ENCODE measurements at regions not wholly inside any gene's neighbourhood (a gene's known extent, or its start where the extent isn't known, plus 50 kb on each side); places are given as distances from the start of the nearest gene placed in this dataset.

GRCh38 chr6:27043244-27043643 is 204.3 kb upstream of the PRSS16 start:
- TF ChIP-seq EZH2 (IDR thresholded peaks at IDR 0.05; ENCODE audit: borderline replicate concordance, low read length) (no peak), CTCF (conservative IDR thresholded peaks at IDR 0.05 in 1 of 2, IDR thresholded peaks at IDR 0.05 in 1 of 2; ENCODE audit: extremely low read depth in 1 of 2, insufficient read depth in 1 of 2, low read depth in 1 of 2, low read length in 2 of 2) (no peak)

Measured in mammary epithelial cell (primary cell).